ENCODE measurements at regions not wholly inside any gene's neighbourhood (a gene's known extent, or its start where the extent isn't known, plus 50 kb on each side); places are given as distances from the start of the nearest gene placed in this dataset.
"Not testable (repeated sequence)": the region's sequence is repeated elsewhere in the genome, so short reads cannot be mapped to it uniquely, and the experiment has no call there.

- DNase-seq = no peak
Observed at GRCh38 chr21:31609081-31609480, 50.4 kb upstream of the SOD1 start.

- no peak for DNase-seq
Observed at GRCh38 chr21:31607791-31608190, 51.7 kb upstream of the SOD1 start.

GRCh38 chr21:31606081-31606874 is 53.2 kb upstream of the SOD1 start:
- DNase-seq = no peak

- DNase-seq = peak; percentile 65
Observed at GRCh38 chr21:31604591-31605190, 54.8 kb upstream of the SOD1 start.

- no peak for DNase-seq
Observed at GRCh38 chr21:31599563-31599962, 59.9 kb upstream of the SOD1 start.

GRCh38 chr21:31599013-31599412 is 60.5 kb upstream of the SOD1 start:
- no peak for DNase-seq

- DNase-seq = no peak
Observed at GRCh38 chr21:31597683-31598082, 61.8 kb upstream of the SOD1 start.

GRCh38 chr21:31596055-31596454 is 63.4 kb upstream of the SOD1 start:
- no peak for DNase-seq

- no peak for DNase-seq
Observed at GRCh38 chr21:31594726-31595125, 64.8 kb upstream of the SOD1 start.

GRCh38 chr21:31594279-31594678 is 65.2 kb upstream of the SOD1 start:
- no peak for DNase-seq

- no peak for DNase-seq
Observed at GRCh38 chr21:31592963-31593560, 66.4 kb upstream of the SOD1 start.

- no peak for DNase-seq
Observed at GRCh38 chr21:31592516-31592915, 67.0 kb upstream of the SOD1 start.

- DNase-seq = no peak
Observed at GRCh38 chr21:31589820-31590219, 69.7 kb upstream of the SOD1 start.

GRCh38 chr21:31586118-31586517 is 73.4 kb upstream of the SOD1 start:
- no peak for DNase-seq

GRCh38 chr21:31583937-31584336 is 75.6 kb upstream of the SOD1 start:
- DNase-seq = not testable (repeated sequence)

- DNase-seq = no peak
Observed at GRCh38 chr21:31583498-31583897, 76.0 kb upstream of the SOD1 start.

GRCh38 chr21:31580866-31581276 is 78.6 kb upstream of the SOD1 start:
- DNase-seq = peak; percentile 62

- DNase-seq = no peak
Observed at GRCh38 chr21:31577271-31577670, 82.2 kb upstream of the SOD1 start.

GRCh38 chr21:31576428-31576827 is 83.1 kb upstream of the SOD1 start:
- no peak for DNase-seq

GRCh38 chr21:31573217-31573616 is 86.3 kb upstream of the SOD1 start:
- DNase-seq = no peak

GRCh38 chr21:31571879-31572278 is 87.6 kb upstream of the SOD1 start:
- no peak for DNase-seq

GRCh38 chr21:31570824-31571566 is 88.5 kb upstream of the SOD1 start:
- DNase-seq = no peak

GRCh38 chr21:31566611-31567010 is 92.9 kb upstream of the SOD1 start:
- DNase-seq = no peak

- DNase-seq = no peak
Observed at GRCh38 chr21:31566064-31566463, 93.4 kb upstream of the SOD1 start.
